ENCODE measurements at regions not wholly inside any gene's neighbourhood (a gene's known extent, or its start where the extent isn't known, plus 50 kb on each side); places are given as distances from the start of the nearest gene placed in this dataset.

DNA sequence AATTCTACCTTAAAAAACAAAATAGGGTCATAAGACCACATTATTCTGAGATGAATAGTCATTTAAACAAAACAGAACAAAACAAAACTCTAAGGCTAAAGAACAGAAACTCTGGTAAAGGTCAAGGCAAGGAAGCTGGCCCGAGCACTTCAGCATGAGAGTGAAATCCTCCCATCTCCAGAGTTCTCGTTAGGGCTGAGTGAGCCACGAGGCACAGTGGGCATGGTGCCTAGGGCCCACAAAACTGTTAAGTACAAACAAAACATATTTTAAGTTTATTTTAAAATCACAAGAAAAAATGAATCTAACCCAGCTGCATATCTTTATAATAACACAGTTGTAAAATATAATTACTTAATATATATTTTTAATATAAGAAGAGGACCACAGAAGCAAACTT lies 417.8 kb upstream of the GBE1 start:
- H3K4me1 ChIP-seq (ENCODE audit: insufficient read depth, low read length), result no peaks in the 10 kb centered on the region
- H3K4me2 ChIP-seq (ENCODE audit: low read length), result no peak overlapping the region
- no peaks in the 10 kb centered on the region for H3K36me3 ChIP-seq (ENCODE audit: low read depth, low read length)
- no peaks in the 10 kb centered on the region for H3K27me3 ChIP-seq (ENCODE audit: low read length)
- no peaks in the 10 kb centered on the region for H3F3A ChIP-seq (ENCODE audit: low read length, unreplicated experiment)
- no peaks in the 10 kb centered on the region for H3K79me2 ChIP-seq (ENCODE audit: low read length)
- CTCF ChIA-PET, result no interaction called here
- BruUV-seq (replicated peaks), result no TSS peak
- H3K9me3 ChIP-seq (ENCODE audit: low read length), result no peaks in the 10 kb centered on the region
- TF ChIP-seq EZH2 (IDR thresholded peaks at IDR 0.05; ENCODE audit: low read length, unreplicated experiment) (no peak), CTCF (conservative IDR thresholded peaks at IDR 0.05; ENCODE audit: low read depth, low read length) (no peak)
- no peaks in the 10 kb centered on the region for H3K9me2 ChIP-seq (replicated peaks; ENCODE audit: low read length)
- DNase-seq (no peak), ATAC-seq (no peak)
- H3K27ac ChIP-seq (ENCODE audit: low read length), result no peak overlapping the region
- POLR2A ChIA-PET (ENCODE audit: unreplicated experiment), result no interaction called here
- H3K9ac ChIP-seq (ENCODE audit: low read length), result no peak overlapping the region
- no peak overlapping the region for H3K4me3 ChIP-seq (ENCODE audit: low read length)
- H2AFZ ChIP-seq (ENCODE audit: low read length), result no peak overlapping the region
- intact Hi-C loops (cut with micrococcal nuclease), result no loop called here
- H4K20me1 ChIP-seq (ENCODE audit: low read length), result no peaks in the 10 kb centered on the region

GRCh38 chr3:82178291-82178690 lies 416.8 kb upstream of the GBE1 start:
- Histone ChIP-seq H3K79me2 (ENCODE audit: low read length) (no peaks in the 10 kb centered on the region), H3K27me3 (ENCODE audit: low read length) (no peaks in the 10 kb centered on the region), H2AFZ (ENCODE audit: low read length) (no peak overlapping the region), H3K36me3 (ENCODE audit: low read depth, low read length) (no peaks in the 10 kb centered on the region), H3K4me1 (ENCODE audit: insufficient read depth, low read length) (no peaks in the 10 kb centered on the region), H3K9ac (ENCODE audit: low read length) (no peak overlapping the region), H3F3A (ENCODE audit: low read length, unreplicated experiment) (no peaks in the 10 kb centered on the region), H3K4me2 (ENCODE audit: low read length) (no peak overlapping the region), H3K9me3 (ENCODE audit: low read length) (no peaks in the 10 kb centered on the region), H3K27ac (ENCODE audit: low read length) (no peak overlapping the region), H4K20me1 (ENCODE audit: low read length) (no peaks in the 10 kb centered on the region), H3K9me2 (replicated peaks; ENCODE audit: low read length) (no peaks in the 10 kb centered on the region), H3K4me3 (ENCODE audit: low read length) (no peak overlapping the region)
- ATAC-seq (no peak), DNase-seq (no peak)
- intact Hi-C loops (cut with micrococcal nuclease), result no loop called here
- ChIA-PET CTCF (no interaction called here), POLR2A (ENCODE audit: unreplicated experiment) (no interaction called here)
- BruUV-seq (replicated peaks), result no TSS peak
- TF ChIP-seq EZH2 (IDR thresholded peaks at IDR 0.05; ENCODE audit: low read length, unreplicated experiment), result no peak
- TF ChIP-seq CTCF (conservative IDR thresholded peaks at IDR 0.05; ENCODE audit: low read depth, low read length), result no peak
- no peak for TF ChIP-seq EZH2phosphoT487 (IDR thresholded peaks at IDR 0.05; ENCODE audit: borderline replicate concordance, low read length)

DNA sequence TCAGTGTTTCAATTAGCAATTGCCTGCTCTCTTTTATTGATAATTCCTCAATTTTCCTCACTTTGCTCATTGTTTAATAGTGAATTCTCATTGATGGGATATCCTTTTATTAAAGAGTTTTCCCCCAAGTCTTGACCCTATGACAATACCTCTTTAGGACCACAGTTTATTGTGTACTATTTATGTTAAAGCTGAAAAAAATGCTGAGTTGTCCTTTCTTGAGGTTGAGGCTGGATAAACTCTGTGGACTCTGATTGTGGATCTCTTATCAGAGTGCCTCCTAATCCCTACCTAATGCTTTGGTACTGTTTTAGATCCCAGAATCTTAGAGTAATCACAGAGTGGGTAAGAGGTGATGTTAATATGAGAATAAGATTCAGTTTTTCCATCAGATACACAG lies 416.3 kb upstream of the GBE1 start:
- intact Hi-C loops (cut with micrococcal nuclease), result no loop called here
- POLR2A ChIA-PET (ENCODE audit: unreplicated experiment), result no interaction called here
- BruUV-seq (replicated peaks), result no TSS peak
- H3K27ac ChIP-seq (ENCODE audit: low read length), result no peak overlapping the region
- no peaks in the 10 kb centered on the region for H3K9me3 ChIP-seq (ENCODE audit: low read length)
- ATAC-seq, result no peak
- H4K20me1 ChIP-seq (ENCODE audit: low read length), result no peaks in the 10 kb centered on the region
- no peak overlapping the region for H3K4me3 ChIP-seq (ENCODE audit: low read length)
- TF ChIP-seq EZH2phosphoT487 (IDR thresholded peaks at IDR 0.05; ENCODE audit: borderline replicate concordance, low read length) (no peak), EZH2 (IDR thresholded peaks at IDR 0.05; ENCODE audit: low read length, unreplicated experiment) (no peak), CTCF (conservative IDR thresholded peaks at IDR 0.05; ENCODE audit: low read depth, low read length) (no peak)
- H3K4me1 ChIP-seq (ENCODE audit: insufficient read depth, low read length), result no peaks in the 10 kb centered on the region
- H3K9ac ChIP-seq (ENCODE audit: low read length), result no peak overlapping the region
- CTCF ChIA-PET, result no interaction called here
- H3K4me2 ChIP-seq (ENCODE audit: low read length), result no peak overlapping the region
- no peaks in the 10 kb centered on the region for H3K27me3 ChIP-seq (ENCODE audit: low read length)
- no peaks in the 10 kb centered on the region for H3K9me2 ChIP-seq (replicated peaks; ENCODE audit: low read length)
- H3F3A ChIP-seq (ENCODE audit: low read length, unreplicated experiment), result no peaks in the 10 kb centered on the region
- H2AFZ ChIP-seq (ENCODE audit: low read length), result no peak overlapping the region
- no peaks in the 10 kb centered on the region for H3K79me2 ChIP-seq (ENCODE audit: low read length)
- no peak for DNase-seq
- no peaks in the 10 kb centered on the region for H3K36me3 ChIP-seq (ENCODE audit: low read depth, low read length)

All from PC-3 (cell line).